T-helper 22 cell (primary cell): ENCODE measurements at regions not wholly inside any gene's neighbourhood (a gene's known extent, or its start where the extent isn't known, plus 50 kb on each side); places are given as distances from the start of the nearest gene placed in this dataset.
"Not testable (repeated sequence)": the region's sequence is repeated elsewhere in the genome, so short reads cannot be mapped to it uniquely, and the experiment has no call there.

Experiments used
- DNase-seq: peaks from one replicate; pipeline ENCODE4 v3.0.0-alpha.2; 2020; ENCODE audit warnings: low read depth

GRCh38 chr19:27876976-27877512, 1335.9 kb downstream of the UQCRFS1 start:
- DNase-seq, result no peak

- no peak for DNase-seq
These were observed 1336.5 kb downstream of the UQCRFS1 start for GRCh38 chr19:27876489-27876888.

- DNase-seq, result no peak
These were observed 1340.6 kb downstream of the UQCRFS1 start for GRCh38 chr19:27872370-27872769.

- DNase-seq, result no peak
These were observed 1342.7 kb downstream of the UQCRFS1 start for GRCh38 chr19:27870293-27870692.

- DNase-seq, result no peak
These were observed 1344.9 kb downstream of the UQCRFS1 start for GRCh38 chr19:27868007-27868406.

GRCh38 chr19:27865927-27866777, 1346.8 kb downstream of the UQCRFS1 start:
- no peak for DNase-seq

GRCh38 chr19:27861411-27861975, 1351.5 kb downstream of the UQCRFS1 start:
- no peak for DNase-seq

- DNase-seq, result no peak
These were observed 1352.5 kb downstream of the UQCRFS1 start for GRCh38 chr19:27860309-27860934.

GRCh38 chr19:27859689-27860088, 1353.3 kb downstream of the UQCRFS1 start:
- DNase-seq, result no peak

- no peak for DNase-seq
These were observed 1353.9 kb downstream of the UQCRFS1 start for GRCh38 chr19:27858981-27859581.

GRCh38 chr19:27852931-27853330, 1360.0 kb downstream of the UQCRFS1 start:
- DNase-seq, result not testable (repeated sequence)

GRCh38 chr19:27851543-27852060, 1361.3 kb downstream of the UQCRFS1 start:
- no peak for DNase-seq

- no peak for DNase-seq
These were observed 1361.9 kb downstream of the UQCRFS1 start for GRCh38 chr19:27851002-27851481.

GRCh38 chr19:27846944-27847343, 1366.0 kb downstream of the UQCRFS1 start:
- no peak for DNase-seq

GRCh38 chr19:27844261-27844660, 1368.7 kb downstream of the UQCRFS1 start:
- DNase-seq, result no peak

GRCh38 chr19:27843861-27844260, 1369.1 kb downstream of the UQCRFS1 start:
- no peak for DNase-seq

GRCh38 chr19:27833031-27833430, 1379.9 kb downstream of the UQCRFS1 start:
- DNase-seq, result no peak

GRCh38 chr19:27828829-27829228, 1384.1 kb downstream of the UQCRFS1 start:
- DNase-seq, result no peak

- no peak for DNase-seq
These were observed 1388.8 kb downstream of the UQCRFS1 start for GRCh38 chr19:27824108-27824507.

- DNase-seq, result no peak
These were observed 1390.6 kb downstream of the UQCRFS1 start for GRCh38 chr19:27822336-27822735.

GRCh38 chr19:27821418-27822018, 1391.4 kb downstream of the UQCRFS1 start:
- DNase-seq, result no peak

GRCh38 chr19:27815985-27816384, 1397.0 kb downstream of the UQCRFS1 start:
- DNase-seq, result no peak
